NOMO-1 (cell line): ENCODE measurements at regions not wholly inside any gene's neighbourhood (a gene's known extent, or its start where the extent isn't known, plus 50 kb on each side); places are given as distances from the start of the nearest gene placed in this dataset.
"Not testable (repeated sequence)": the region's sequence is repeated elsewhere in the genome, so short reads cannot be mapped to it uniquely, and the experiment has no call there.

Experiments
- DNase-seq, 2 experiments: peaks; one replicate each; lab custom pipeline; 2025; ENCODE audit not compliant: unreplicated experiment in 2 of 2; lab: John Stamatoyannopoulos, UW

GRCh38 chr6:95660544-95660943 is 83.2 kb downstream of the MANEA start:
- peak in 1 of 2 experiments; percentile 4 for DNase-seq

- no peak for DNase-seq
Observed at GRCh38 chr6:95670011-95670463, 92.7 kb downstream of the MANEA start.

GRCh38 chr6:95676011-95676628 is 98.8 kb downstream of the MANEA start:
- DNase-seq, result no peak

- no peak for DNase-seq
Observed at GRCh38 chr6:95679981-95680380, 102.6 kb downstream of the MANEA start.

GRCh38 chr6:95681736-95682135 is 104.4 kb downstream of the MANEA start:
- DNase-seq, result no peak

- no peak for DNase-seq
Observed at GRCh38 chr6:95682476-95682875, 105.1 kb downstream of the MANEA start.

GRCh38 chr6:95685822-95686221 is 108.5 kb downstream of the MANEA start:
- no peak for DNase-seq

- DNase-seq, result no peak
Observed at GRCh38 chr6:95686272-95686671, 108.9 kb downstream of the MANEA start.

GRCh38 chr6:95686895-95687294 is 109.6 kb downstream of the MANEA start:
- no peak for DNase-seq

- no peak for DNase-seq
Observed at GRCh38 chr6:95687839-95688238, 110.5 kb downstream of the MANEA start.

GRCh38 chr6:95690328-95690727 is 113.0 kb downstream of the MANEA start:
- no peak for DNase-seq

- DNase-seq, result no peak
Observed at GRCh38 chr6:95693108-95693507, 115.8 kb downstream of the MANEA start.

GRCh38 chr6:95698271-95698670 is 120.9 kb downstream of the MANEA start:
- DNase-seq, result no peak

GRCh38 chr6:95723638-95724037 is 146.3 kb downstream of the MANEA start:
- no peak for DNase-seq

GRCh38 chr6:95725344-95725743 is 148.0 kb downstream of the MANEA start:
- DNase-seq, result no peak

- DNase-seq, result no peak
Observed at GRCh38 chr6:95740157-95740556, 162.8 kb downstream of the MANEA start.

GRCh38 chr6:95741045-95741444 is 163.7 kb downstream of the MANEA start:
- no peak for DNase-seq

- DNase-seq, result no peak
Observed at GRCh38 chr6:95742767-95743289, 165.5 kb downstream of the MANEA start.

GRCh38 chr6:95743591-95743990 is 166.3 kb downstream of the MANEA start:
- no peak for DNase-seq

GRCh38 chr6:95758236-95759069 is 181.1 kb downstream of the MANEA start:
- not testable (repeated sequence) for DNase-seq

GRCh38 chr6:95767897-95768463 is 190.6 kb downstream of the MANEA start:
- no peak for DNase-seq

- DNase-seq, result no peak
Observed at GRCh38 chr6:95768539-95768938, 191.2 kb downstream of the MANEA start.
